ENCODE measurements at regions not wholly inside any gene's neighbourhood (a gene's known extent, or its start where the extent isn't known, plus 50 kb on each side); places are given as distances from the start of the nearest gene placed in this dataset.

GRCh38 chr7:17710312-17710711 is 230.0 kb downstream of the SNX13 start:
- WGBS (ENCODE audit: insufficient coverage) = no CpG with 5 or more reads among the region's 2 CpGs
- Histone ChIP-seq H2AFZ (ENCODE audit: insufficient read depth, low read depth, low read length, poor library complexity, severe bottlenecking) (no peak overlapping the region), H3K4me1 (ENCODE audit: control insufficient read depth in 1 of 2, insufficient read depth in 2 of 2, low read length in 2 of 2) (no peaks in the 10 kb centered on the region), H3K27ac (ENCODE audit: low read depth in 1 of 2, low read length in 2 of 2) (no peak overlapping the region), H3K27me3 (ENCODE audit: control insufficient read depth in 2 of 2, insufficient read depth in 2 of 2, low read length in 2 of 2) (peaks cover 0 to 3% of the 10 kb centered on the region in 2 donors), H3K9ac (ENCODE audit: insufficient read depth, low read length, poor library complexity, severe bottlenecking) (no peak overlapping the region), H3K9me3 (replicated peaks in 1 of 2; ENCODE audit: control insufficient read depth in 1 of 2, insufficient read depth in 1 of 2, low read length in 2 of 2) (no peaks in the 10 kb centered on the region), H4K20me1 (ENCODE audit: insufficient read depth, low read length) (no peaks in the 10 kb centered on the region), H3K36me3 (replicated peaks in 1 of 2; ENCODE audit: control insufficient read depth in 1 of 2, insufficient read depth in 2 of 2, low read length in 2 of 2) (no peaks in the 10 kb centered on the region), H3K4me2 (replicated peaks; ENCODE audit: extremely low read depth, low read length, poor library complexity, severe bottlenecking) (no peak overlapping the region), H3K79me2 (ENCODE audit: insufficient read depth, low read length) (no peaks in the 10 kb centered on the region), H3K4me3 (replicated peaks in 1 of 3; ENCODE audit: low read depth in 2 of 3, low read length in 3 of 3) (no peak overlapping the region)
- Mint-ChIP-seq H3K36me3 (no peaks in the 10 kb centered on the region), H3K9me3 (no peaks in the 10 kb centered on the region), H3K4me1 (peaks cover 1% of the 10 kb centered on the region), H3K4me3 (no peak overlapping the region), H3K27me3 (ENCODE audit: low read depth in 3 of 3) (peaks cover 0 to 2% (median 1%) of the 10 kb centered on the region in 3 donors), H3K27ac (no peak overlapping the region)
- TF ChIP-seq CTCF (IDR thresholded peaks at IDR 0.05) = no peak
- intact Hi-C loops (cut with micrococcal nuclease) = no loop called here
- no peak for DNase-seq

- no peaks in the 10 kb centered on the region for H3K79me2 ChIP-seq (ENCODE audit: insufficient read depth, low read length)
- no peak for TF ChIP-seq CTCF (IDR thresholded peaks at IDR 0.05)
- H3K27ac ChIP-seq (ENCODE audit: low read depth in 1 of 2, low read length in 2 of 2) = no peak overlapping the region
- Mint-ChIP-seq H3K9me3 (no peaks in the 10 kb centered on the region), H3K4me3 (no peak overlapping the region), H3K27me3 (ENCODE audit: low read depth in 3 of 3) (peaks cover 0 to 1% (median 1%) of the 10 kb centered on the region in 3 donors), H3K36me3 (no peaks in the 10 kb centered on the region), H3K4me1 (no peaks in the 10 kb centered on the region), H3K27ac (no peak overlapping the region)
- H3K9ac ChIP-seq (ENCODE audit: insufficient read depth, low read length, poor library complexity, severe bottlenecking) = no peak overlapping the region
- whole genome bisulfite sequencing (ENCODE audit: insufficient coverage) = no CpG with 5 or more reads among the region's 1 CpG
- no peaks in the 10 kb centered on the region for H3K9me3 ChIP-seq (replicated peaks in 1 of 2; ENCODE audit: control insufficient read depth in 1 of 2, insufficient read depth in 1 of 2, low read length in 2 of 2)
- H2AFZ ChIP-seq (ENCODE audit: insufficient read depth, low read depth, low read length, poor library complexity, severe bottlenecking) = no peak overlapping the region
- H3K4me1 ChIP-seq (ENCODE audit: control insufficient read depth in 1 of 2, insufficient read depth in 2 of 2, low read length in 2 of 2) = no peaks in the 10 kb centered on the region
- no peaks in the 10 kb centered on the region for H3K36me3 ChIP-seq (replicated peaks in 1 of 2; ENCODE audit: control insufficient read depth in 1 of 2, insufficient read depth in 2 of 2, low read length in 2 of 2)
- no peak for DNase-seq
- no peak overlapping the region for H3K4me3 ChIP-seq (replicated peaks in 1 of 3; ENCODE audit: low read depth in 2 of 3, low read length in 3 of 3)
- no peak overlapping the region for H3K4me2 ChIP-seq (replicated peaks; ENCODE audit: extremely low read depth, low read length, poor library complexity, severe bottlenecking)
- H3K27me3 ChIP-seq (ENCODE audit: control insufficient read depth in 2 of 2, insufficient read depth in 2 of 2, low read length in 2 of 2) = no peaks in the 10 kb centered on the region
- intact Hi-C loops (cut with micrococcal nuclease) = no loop called here
- H4K20me1 ChIP-seq (ENCODE audit: insufficient read depth, low read length) = no peaks in the 10 kb centered on the region
Measured at GRCh38 chr7:17713584-17713983, 226.7 kb downstream of the SNX13 start.

All from CD14-positive monocyte (primary cell).